ENCODE measurements at regions not wholly inside any gene's neighbourhood (a gene's known extent, or its start where the extent isn't known, plus 50 kb on each side); places are given as distances from the start of the nearest gene placed in this dataset.

GRCh38 chr3:94645790-94646189, 582.9 kb downstream of the NSUN3 start (continued):
- TF ChIP-seq GTF3C2 (IDR thresholded peaks at IDR 0.05; ENCODE audit: borderline replicate concordance, extremely low read depth, insufficient read length): no peak

GRCh38 chr3:94647131-94647530, 584.3 kb downstream of the NSUN3 start:
- Histone ChIP-seq H3K27ac (ENCODE audit: extremely low read depth, low read depth, low read length) (no peak overlapping the region), H3K9me1 (ENCODE audit: control insufficient read depth, insufficient read depth, low read length) (no peaks in the 10 kb centered on the region), H3K27me3 (ENCODE audit: control insufficient read depth in 2 of 2, insufficient read depth in 2 of 2, low read length in 2 of 2) (no peaks in the 10 kb centered on the region), H4K20me1 (replicated peaks; ENCODE audit: control insufficient read depth, insufficient read depth, low read length) (no peaks in the 10 kb centered on the region), H3K4me2 (ENCODE audit: insufficient read depth, low read length) (no peak overlapping the region), H3K4me1 (replicated peaks in 1 of 2; ENCODE audit: control insufficient read depth in 2 of 2, insufficient read depth in 2 of 2, low read length in 2 of 2) (no peaks in the 10 kb centered on the region), H2AFZ (ENCODE audit: low read depth, low read length) (no peak overlapping the region), H3K79me2 (ENCODE audit: control insufficient read depth, insufficient read depth, low read length) (no peaks in the 10 kb centered on the region), H3K4me3 (no peak overlapping the region), H3K36me3 (ENCODE audit: control insufficient read depth, insufficient read depth, low read length) (no peaks in the 10 kb centered on the region), H3K9ac (ENCODE audit: insufficient read depth in 1 of 2, low read depth in 2 of 2, low read length in 2 of 2) (no peak overlapping the region), H3K9me3 (replicated peaks; ENCODE audit: control insufficient read depth, insufficient read depth, low read depth, low read length) (no peaks in the 10 kb centered on the region)
- CTCF ChIA-PET (ENCODE audit: low intra/inter-chr PET ratio): no interaction called here
- no peak for DNase-seq (ENCODE audit: extremely low read depth in 1 of 4, low spot score in 3 of 4)
- no TSS peak for BruUV-seq (replicated peaks)
- POLR2A ChIA-PET: no interaction called here
- ATAC-seq: no peak
- intact Hi-C loops (cut with micrococcal nuclease): no loop called here
- FAIRE-seq: no peak
- 0% methylated on average over 3 of the region's 3 CpGs for WGBS (ENCODE audit: insufficient coverage, low coverage, missing lambda C conversion rate)
- TF ChIP-seq MEF2A (IDR thresholded peaks at IDR 0.05; ENCODE audit: control insufficient read depth, low read depth, low read length) (no peak), ZNF124 (CRISPR knock-in tag; IDR thresholded peaks at IDR 0.05) (no peak), TEAD1 (CRISPR knock-in tag; IDR thresholded peaks at IDR 0.05) (no peak), ZNF384 (IDR thresholded peaks at IDR 0.05; ENCODE audit: low read depth, low read length) (no peak), ZNF561 (CRISPR knock-in tag; conservative IDR thresholded peaks at IDR 0.05) (no peak), HCFC1 (IDR thresholded peaks at IDR 0.05; ENCODE audit: low read depth, low read length) (no peak), ZFP1 (CRISPR knock-in tag; IDR thresholded peaks at IDR 0.05) (no peak), KAT8 (IDR thresholded peaks at IDR 0.05; ENCODE audit: low read depth) (no peak), PPARD (CRISPR knock-in tag; IDR thresholded peaks at IDR 0.05) (no peak), ATF3 (IDR thresholded peaks at IDR 0.05) (no peak), ATF3 (CRISPR knock-in tag; conservative IDR thresholded peaks at IDR 0.05) (no peak), MBD1 (CRISPR knock-in tag; IDR thresholded peaks at IDR 0.05) (no peak), ZNF263 (CRISPR knock-in tag; IDR thresholded peaks at IDR 0.05; ENCODE audit: borderline replicate concordance) (no peak), HNRNPK (IDR thresholded peaks at IDR 0.05; ENCODE audit: low read depth, low read length, poor library complexity, severe bottlenecking) (no peak)
- in situ Hi-C loops (cut with MboI): no loop called here

Measured in K562 (cell line).